Adrenal gland (tissue), 5 donors: ENCODE measurements at regions not wholly inside any gene's neighbourhood (a gene's known extent, or its start where the extent isn't known, plus 50 kb on each side); places are given as distances from the start of the nearest gene placed in this dataset.

Experiments
- POLR2A ChIP-seq, 2 donors: fragments of 450-650 bp; IDR thresholded peaks; one replicate each; pipeline ENCODE4 v1.6.1; 2017; ENCODE audit warnings: antibody characterized with exemption in 2 of 2, mild to moderate bottlenecking in 2 of 2, moderate library complexity in 1 of 2
- TF ChIP-seq, protein P1 (sequence below), 6 experiments: fragments of 450-650 bp in 4 of 6; fragments of 200-600 bp in 2 of 6; sonication (generic) in 1 of 6; IDR thresholded peaks; 1 replicate in 5 of 6; 2 replicates in 1 of 6; pipeline versions ENCODE4 v1.5.1 to v1.8.0; 2016 to 2021; ENCODE audit warnings: antibody characterized with exemption in 6 of 6, mild to moderate bottlenecking in 2 of 6, moderate library complexity in 1 of 6
- donor health status: DM: no; HTN: no; CAD: no.

GRCh38 chr13:112229992-112230872, 145.9 kb upstream of the SPACA7 start:
- TF ChIP-seq, protein P1, sequence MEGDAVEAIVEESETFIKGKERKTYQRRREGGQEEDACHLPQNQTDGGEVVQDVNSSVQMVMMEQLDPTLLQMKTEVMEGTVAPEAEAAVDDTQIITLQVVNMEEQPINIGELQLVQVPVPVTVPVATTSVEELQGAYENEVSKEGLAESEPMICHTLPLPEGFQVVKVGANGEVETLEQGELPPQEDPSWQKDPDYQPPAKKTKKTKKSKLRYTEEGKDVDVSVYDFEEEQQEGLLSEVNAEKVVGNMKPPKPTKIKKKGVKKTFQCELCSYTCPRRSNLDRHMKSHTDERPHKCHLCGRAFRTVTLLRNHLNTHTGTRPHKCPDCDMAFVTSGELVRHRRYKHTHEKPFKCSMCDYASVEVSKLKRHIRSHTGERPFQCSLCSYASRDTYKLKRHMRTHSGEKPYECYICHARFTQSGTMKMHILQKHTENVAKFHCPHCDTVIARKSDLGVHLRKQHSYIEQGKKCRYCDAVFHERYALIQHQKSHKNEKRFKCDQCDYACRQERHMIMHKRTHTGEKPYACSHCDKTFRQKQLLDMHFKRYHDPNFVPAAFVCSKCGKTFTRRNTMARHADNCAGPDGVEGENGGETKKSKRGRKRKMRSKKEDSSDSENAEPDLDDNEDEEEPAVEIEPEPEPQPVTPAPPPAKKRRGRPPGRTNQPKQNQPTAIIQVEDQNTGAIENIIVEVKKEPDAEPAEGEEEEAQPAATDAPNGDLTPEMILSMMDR (IDR thresholded peaks at IDR 0.05) = no peak
- TF ChIP-seq POLR2A (IDR thresholded peaks at IDR 0.05) = no peak
